Nephron (organoid): ENCODE measurements at regions not wholly inside any gene's neighbourhood (a gene's known extent, or its start where the extent isn't known, plus 50 kb on each side); places are given as distances from the start of the nearest gene placed in this dataset.

Source experiments
- H3K27ac Mint-ChIP-seq, 3 experiments: 2 replicates each; pipeline ENCODE4 v1.8.0; 2020; ENCODE audit warnings: mixed read lengths in 3 of 3, mild to moderate bottlenecking in 2 of 3, moderate library complexity in 1 of 3
- H3K27me3 Mint-ChIP-seq: 2 replicates; pipeline ENCODE4 v1.8.0; 2021; ENCODE audit warnings: low read depth, mild to moderate bottlenecking, moderate library complexity, mixed read lengths
- H3K36me3 Mint-ChIP-seq: 2 replicates; pipeline ENCODE4 v1.8.0; 2020; ENCODE audit warnings: low read depth, mixed read lengths
- H3K4me1 Mint-ChIP-seq: 2 replicates; pipeline ENCODE4 v1.8.0; 2020; ENCODE audit warnings: mixed read lengths
- H3K4me3 Mint-ChIP-seq, 3 experiments: 2 replicates each; pipeline ENCODE4 v1.8.0; 2020; ENCODE audit warnings: mild to moderate bottlenecking in 3 of 3, mixed read lengths in 3 of 3, moderate library complexity in 2 of 3
- H3K9me3 Mint-ChIP-seq: 2 replicates; pipeline ENCODE4 v1.8.0; 2020; ENCODE audit warnings: mixed read lengths
- CTCF ChIP-seq, 3 experiments: fragments of 200-600 bp; sonication (generic); IDR thresholded peaks; one replicate each; pipeline ENCODE4 v1.5.0; 2021; ENCODE audit warnings: antibody characterized with exemption in 3 of 3; ENCODE audit not compliant: unreplicated experiment in 3 of 3

- no peak for TF ChIP-seq CTCF (IDR thresholded peaks at IDR 0.05; ENCODE audit: unreplicated experiment in 3 of 3)
- no peaks in the 10 kb centered on the region for H3K9me3 Mint-ChIP-seq
- peaks cover 14% of the 10 kb centered on the region for H3K4me1 Mint-ChIP-seq
- H3K36me3 Mint-ChIP-seq: no peaks in the 10 kb centered on the region
- peaks cover 4% of the 10 kb centered on the region for H3K27me3 Mint-ChIP-seq
- H3K27ac Mint-ChIP-seq: peak overlapping the region; percentile 56 to 71 (median 61)
- peak overlapping the region in 1 of 3 experiments; percentile 0 for H3K4me3 Mint-ChIP-seq
Observed at GRCh38 chr10:6721964-6722615, 142.0 kb upstream of the PRKCQ start.

GRCh38 chr10:6721480-6721879 lies 141.4 kb upstream of the PRKCQ start:
- Mint-ChIP-seq H3K4me1 (peaks cover 14% of the 10 kb centered on the region), H3K27me3 (peaks cover 4% of the 10 kb centered on the region), H3K36me3 (no peaks in the 10 kb centered on the region), H3K4me3 (peak overlapping the region; percentile 0 to 4 (median 2)), H3K27ac (peak overlapping the region; percentile 56 to 71 (median 61)), H3K9me3 (no peaks in the 10 kb centered on the region)
- TF ChIP-seq CTCF (IDR thresholded peaks at IDR 0.05; ENCODE audit: unreplicated experiment in 3 of 3): peak in 2 of 3 experiments; percentile 26 to 27

- H3K27me3 Mint-ChIP-seq: peaks cover 4% of the 10 kb centered on the region
- H3K4me1 Mint-ChIP-seq: peaks cover 14% of the 10 kb centered on the region
- H3K36me3 Mint-ChIP-seq: no peaks in the 10 kb centered on the region
- no peak overlapping the region for H3K27ac Mint-ChIP-seq
- H3K9me3 Mint-ChIP-seq: no peaks in the 10 kb centered on the region
- no peak for TF ChIP-seq CTCF (IDR thresholded peaks at IDR 0.05; ENCODE audit: unreplicated experiment in 3 of 3)
- H3K4me3 Mint-ChIP-seq: no peak overlapping the region
Observed at GRCh38 chr10:6719561-6719960, 139.5 kb upstream of the PRKCQ start.

GRCh38 chr10:6718550-6718949 lies 138.5 kb upstream of the PRKCQ start:
- H3K27ac Mint-ChIP-seq: no peak overlapping the region
- H3K36me3 Mint-ChIP-seq: no peaks in the 10 kb centered on the region
- peaks cover 7% of the 10 kb centered on the region for H3K27me3 Mint-ChIP-seq
- no peak overlapping the region for H3K4me3 Mint-ChIP-seq
- no peak for TF ChIP-seq CTCF (IDR thresholded peaks at IDR 0.05; ENCODE audit: unreplicated experiment in 3 of 3)
- peaks cover 14% of the 10 kb centered on the region for H3K4me1 Mint-ChIP-seq
- H3K9me3 Mint-ChIP-seq: no peaks in the 10 kb centered on the region

GRCh38 chr10:6716516-6716915 lies 136.4 kb upstream of the PRKCQ start:
- Mint-ChIP-seq H3K36me3 (no peaks in the 10 kb centered on the region), H3K27ac (no peak overlapping the region), H3K4me1 (peaks cover 4% of the 10 kb centered on the region), H3K4me3 (no peak overlapping the region), H3K9me3 (no peaks in the 10 kb centered on the region), H3K27me3 (peaks cover 18% of the 10 kb centered on the region)
- TF ChIP-seq CTCF (IDR thresholded peaks at IDR 0.05; ENCODE audit: unreplicated experiment in 3 of 3): no peak

- H3K27me3 Mint-ChIP-seq: peaks cover 33% of the 10 kb centered on the region
- no peaks in the 10 kb centered on the region for H3K36me3 Mint-ChIP-seq
- no peak overlapping the region for H3K4me3 Mint-ChIP-seq
- H3K9me3 Mint-ChIP-seq: no peaks in the 10 kb centered on the region
- no peak for TF ChIP-seq CTCF (IDR thresholded peaks at IDR 0.05; ENCODE audit: unreplicated experiment in 3 of 3)
- H3K27ac Mint-ChIP-seq: no peak overlapping the region
- no peaks in the 10 kb centered on the region for H3K4me1 Mint-ChIP-seq
Observed at GRCh38 chr10:6713716-6714115, 133.6 kb upstream of the PRKCQ start.
